Smooth muscle cell (in vitro differentiated cells): ENCODE measurements at regions not wholly inside any gene's neighbourhood (a gene's known extent, or its start where the extent isn't known, plus 50 kb on each side); places are given as distances from the start of the nearest gene placed in this dataset.
A peak's percentile ranks its signal among the peaks of the same experiment; 100 is the strongest.

Experiments used
- DNase-seq: peaks from one replicate; lab custom pipeline; 2025; ENCODE audit not compliant: unreplicated experiment; lab: John Stamatoyannopoulos, UW
- H2AFZ ChIP-seq: fragments of 200-600 bp; sonication (generic); 2 replicates; pipeline ENCODE4 v1.6.0; 2016; ENCODE audit warnings: antibody characterized with exemption, low read depth, mild to moderate bottlenecking
- H3F3A ChIP-seq: fragments of 200-600 bp; sonication (generic); 2 replicates; pipeline ENCODE4 v1.6.0; 2017; ENCODE audit warnings: antibody characterized with exemption, low read depth
- H3K27ac ChIP-seq: fragments of 200-600 bp; sonication (generic); 2 replicates; pipeline ENCODE4 v1.5.1; 2016; ENCODE audit warnings: low read depth, mild to moderate bottlenecking
- H3K27me3 ChIP-seq: fragments of 200-600 bp; sonication (generic); 2 replicates; pipeline ENCODE4 v1.6.1; 2016; ENCODE audit warnings: low read depth, mild to moderate bottlenecking
- H3K36me3 ChIP-seq: fragments of 200-600 bp; sonication (generic); 2 replicates; pipeline ENCODE4 v1.5.1; 2016; ENCODE audit warnings: low read depth
- H3K4me1 ChIP-seq: fragments of 200-600 bp; sonication (generic); 2 replicates; pipeline ENCODE4 v1.5.1; 2016; ENCODE audit warnings: low read depth
- H3K4me2 ChIP-seq: fragments of 200-600 bp; sonication (generic); 2 replicates; pipeline ENCODE4 v1.6.0; 2016; ENCODE audit warnings: mild to moderate bottlenecking
- H3K4me3 ChIP-seq: fragments of 200-600 bp; sonication (generic); 2 replicates; pipeline ENCODE4 v1.5.1; 2016; ENCODE audit warnings: mild to moderate bottlenecking
- H3K79me2 ChIP-seq: fragments of 200-600 bp; sonication (generic); 2 replicates; pipeline ENCODE4 v1.6.0; 2016; ENCODE audit warnings: low read depth, mild to moderate bottlenecking
- H3K9ac ChIP-seq: fragments of 200-600 bp; sonication (generic); 2 replicates; pipeline ENCODE4 v1.6.0; 2016; ENCODE audit warnings: low read depth
- H3K9me3 ChIP-seq: fragments of 200-600 bp; sonication (generic); replicated peaks from 2 replicates; pipeline ENCODE4 v1.5.1; 2016; ENCODE audit warnings: low read depth
- H4K20me1 ChIP-seq: fragments of 200-600 bp; sonication (generic); 2 replicates; pipeline ENCODE4 v1.6.0; 2016; ENCODE audit warnings: low read depth
- WGBS: methylation state at CpG from one replicate; pipeline ENCODE4 v1.1.7; 2016; ENCODE audit warnings: low lambda C conversion rate; 5-methylcytosine and 5-hydroxymethylcytosine counted together
- TF ChIP-seq, protein P1 (sequence below): fragments of 200-600 bp; sonication (generic); IDR thresholded peaks from 2 replicates; pipeline ENCODE4 v1.5.1; 2017; ENCODE audit warnings: borderline replicate concordance, mild to moderate bottlenecking, antibody characterized with exemption; ENCODE audit not compliant: insufficient read depth, poor library complexity, severe bottlenecking

GRCh38 chr12:4133636-4134447 lies 139.7 kb upstream of the CCND2 start:
- Histone ChIP-seq H3K9me3 (no peaks in the 10 kb centered on the region), H3F3A (peaks cover 19% of the 10 kb centered on the region), H3K79me2 (no peaks in the 10 kb centered on the region), H3K4me1 (peaks cover 41% of the 10 kb centered on the region), H4K20me1 (no peaks in the 10 kb centered on the region), H3K36me3 (no peaks in the 10 kb centered on the region), H3K27ac (no peak overlapping the region), H2AFZ (peak overlapping the region; percentile 86), H3K4me3 (no peak overlapping the region), H3K4me2 (peak overlapping the region; percentile 77), H3K27me3 (no peaks in the 10 kb centered on the region), H3K9ac (no peak overlapping the region)
- WGBS, result 58% methylated on average over 15 of the region's 15 CpGs
- no peak for DNase-seq
- TF ChIP-seq, protein P1, sequence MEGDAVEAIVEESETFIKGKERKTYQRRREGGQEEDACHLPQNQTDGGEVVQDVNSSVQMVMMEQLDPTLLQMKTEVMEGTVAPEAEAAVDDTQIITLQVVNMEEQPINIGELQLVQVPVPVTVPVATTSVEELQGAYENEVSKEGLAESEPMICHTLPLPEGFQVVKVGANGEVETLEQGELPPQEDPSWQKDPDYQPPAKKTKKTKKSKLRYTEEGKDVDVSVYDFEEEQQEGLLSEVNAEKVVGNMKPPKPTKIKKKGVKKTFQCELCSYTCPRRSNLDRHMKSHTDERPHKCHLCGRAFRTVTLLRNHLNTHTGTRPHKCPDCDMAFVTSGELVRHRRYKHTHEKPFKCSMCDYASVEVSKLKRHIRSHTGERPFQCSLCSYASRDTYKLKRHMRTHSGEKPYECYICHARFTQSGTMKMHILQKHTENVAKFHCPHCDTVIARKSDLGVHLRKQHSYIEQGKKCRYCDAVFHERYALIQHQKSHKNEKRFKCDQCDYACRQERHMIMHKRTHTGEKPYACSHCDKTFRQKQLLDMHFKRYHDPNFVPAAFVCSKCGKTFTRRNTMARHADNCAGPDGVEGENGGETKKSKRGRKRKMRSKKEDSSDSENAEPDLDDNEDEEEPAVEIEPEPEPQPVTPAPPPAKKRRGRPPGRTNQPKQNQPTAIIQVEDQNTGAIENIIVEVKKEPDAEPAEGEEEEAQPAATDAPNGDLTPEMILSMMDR, result no peak

GRCh38 chr12:4133029-4133428 lies 140.5 kb upstream of the CCND2 start:
- Histone ChIP-seq H3K9ac (no peak overlapping the region), H3K4me1 (peaks cover 41% of the 10 kb centered on the region), H3K4me2 (no peak overlapping the region), H3F3A (peaks cover 19% of the 10 kb centered on the region), H3K4me3 (no peak overlapping the region), H2AFZ (no peak overlapping the region), H3K36me3 (no peaks in the 10 kb centered on the region), H3K27ac (no peak overlapping the region), H3K79me2 (no peaks in the 10 kb centered on the region), H3K9me3 (no peaks in the 10 kb centered on the region), H3K27me3 (no peaks in the 10 kb centered on the region), H4K20me1 (no peaks in the 10 kb centered on the region)
- WGBS, result 88% methylated on average over 5 of the region's 5 CpGs
- TF ChIP-seq, protein P1, result no peak
- DNase-seq, result no peak

- H3K4me2 ChIP-seq, result no peak overlapping the region
- H3K79me2 ChIP-seq, result no peaks in the 10 kb centered on the region
- no peak overlapping the region for H3K9ac ChIP-seq
- H3K4me1 ChIP-seq, result no peaks in the 10 kb centered on the region
- H4K20me1 ChIP-seq, result no peaks in the 10 kb centered on the region
- H2AFZ ChIP-seq, result no peak overlapping the region
- no peaks in the 10 kb centered on the region for H3K27me3 ChIP-seq
- H3F3A ChIP-seq, result no peaks in the 10 kb centered on the region
- H3K4me3 ChIP-seq, result no peak overlapping the region
- H3K27ac ChIP-seq, result no peak overlapping the region
- no peak for DNase-seq
- TF ChIP-seq, protein P1, result no peak
- no peaks in the 10 kb centered on the region for H3K36me3 ChIP-seq
- 80% methylated on average over 6 of the region's 6 CpGs for WGBS
- no peaks in the 10 kb centered on the region for H3K9me3 ChIP-seq
Observed at GRCh38 chr12:4121506-4122020, 152.0 kb upstream of the CCND2 start.
